ENCODE measurements at regions not wholly inside any gene's neighbourhood (a gene's known extent, or its start where the extent isn't known, plus 50 kb on each side); places are given as distances from the start of the nearest gene placed in this dataset.
"Not testable (repeated sequence)": the region's sequence is repeated elsewhere in the genome, so short reads cannot be mapped to it uniquely, and the experiment has no call there.

- no peak overlapping the region for H2AK5ac ChIP-seq (ENCODE audit: low read depth, low read length)
- H3K18ac ChIP-seq (ENCODE audit: low read length) = no peak overlapping the region
- no peak overlapping the region for H2BK15ac ChIP-seq (ENCODE audit: low read length)
- no peak overlapping the region for H4K91ac ChIP-seq (ENCODE audit: low read depth, low read length, poor library complexity)
- no CpG with 5 or more reads among the region's 3 CpGs for WGBS, 2 donors (ENCODE audit: extremely low coverage in 2 of 2, insufficient read length in 2 of 2, insufficient replicate concordance in 1 of 2)
- no peaks in the 10 kb centered on the region for H3K36me3 ChIP-seq (replicated peaks in 1 of 2; ENCODE audit: control insufficient read depth in 2 of 2, insufficient read depth in 2 of 2, low read length in 2 of 2)
- no peak overlapping the region for H3K14ac ChIP-seq (ENCODE audit: low read length)
- H3K4ac ChIP-seq (ENCODE audit: low read length) = no peak overlapping the region
- H2AFZ ChIP-seq (ENCODE audit: low read length) = peak overlapping the region; percentile 16
- H2BK5ac ChIP-seq (ENCODE audit: low read length) = no peak overlapping the region
- no peak overlapping the region for H3K4me2 ChIP-seq (ENCODE audit: insufficient read depth, low read length, poor library complexity, severe bottlenecking)
- H3K23ac ChIP-seq (ENCODE audit: low read depth, low read length, poor library complexity) = no peak overlapping the region
- H2BK12ac ChIP-seq (ENCODE audit: low read length) = no peak overlapping the region
- H3K27me3 ChIP-seq (ENCODE audit: control insufficient read depth in 3 of 3, insufficient read depth in 3 of 3, low read depth in 1 of 3, low read length in 3 of 3) = no peaks in the 10 kb centered on the region
- H3K9me3 ChIP-seq (replicated peaks in 1 of 2; ENCODE audit: control insufficient read depth in 2 of 2, insufficient read depth in 1 of 2, low read depth in 1 of 2, low read length in 2 of 2) = no peaks in the 10 kb centered on the region
- H3K9ac ChIP-seq (ENCODE audit: low read depth, low read length, poor library complexity) = no peak overlapping the region
- H3K4me1 ChIP-seq (ENCODE audit: control insufficient read depth in 2 of 2, insufficient read depth in 1 of 2, low read depth in 1 of 2, low read length in 2 of 2) = peaks cover 0 to 3% of the 10 kb centered on the region in 2 donors
- H4K8ac ChIP-seq (ENCODE audit: low read depth, low read length) = no peak overlapping the region
- H3K27ac ChIP-seq (replicated peaks; ENCODE audit: low read length) = no peak overlapping the region
- H3K79me1 ChIP-seq (ENCODE audit: low read depth, low read length) = no peaks in the 10 kb centered on the region
- no peak overlapping the region for H3K4me3 ChIP-seq (ENCODE audit: low read length in 2 of 2)
- no peak for DNase-seq (ENCODE audit: low spot score)
- no peak overlapping the region for H2BK120ac ChIP-seq (ENCODE audit: low read depth, low read length)
Observed at GRCh38 chr5:67842806-67843205, 372.8 kb upstream of the PIK3R1 start.

- no CpG with 5 or more reads among the region's 3 CpGs for WGBS, 2 donors (ENCODE audit: extremely low coverage in 2 of 2, insufficient read length in 2 of 2, insufficient replicate concordance in 1 of 2)
- H3K23ac ChIP-seq (ENCODE audit: low read depth, low read length, poor library complexity); H3K27me3 ChIP-seq (ENCODE audit: control insufficient read depth in 3 of 3, insufficient read depth in 3 of 3, low read depth in 1 of 3, low read length in 3 of 3); H3K79me1 ChIP-seq (ENCODE audit: low read depth, low read length); H4K8ac ChIP-seq (ENCODE audit: low read depth, low read length); DNase-seq (ENCODE audit: low spot score); H3K18ac ChIP-seq (ENCODE audit: low read length); H2AFZ ChIP-seq (ENCODE audit: low read length); H3K4ac ChIP-seq (ENCODE audit: low read length); H2BK12ac ChIP-seq (ENCODE audit: low read length); H2AK5ac ChIP-seq (ENCODE audit: low read depth, low read length); H4K91ac ChIP-seq (ENCODE audit: low read depth, low read length, poor library complexity); H3K4me3 ChIP-seq (ENCODE audit: low read length in 2 of 2); H2BK120ac ChIP-seq (ENCODE audit: low read depth, low read length); H3K4me2 ChIP-seq (ENCODE audit: insufficient read depth, low read length, poor library complexity, severe bottlenecking); H3K27ac ChIP-seq (replicated peaks; ENCODE audit: low read length); H2BK5ac ChIP-seq (ENCODE audit: low read length); H3K36me3 ChIP-seq (replicated peaks in 1 of 2; ENCODE audit: control insufficient read depth in 2 of 2, insufficient read depth in 2 of 2, low read length in 2 of 2); H2BK15ac ChIP-seq (ENCODE audit: low read length); H3K4me1 ChIP-seq (ENCODE audit: control insufficient read depth in 2 of 2, insufficient read depth in 1 of 2, low read depth in 1 of 2, low read length in 2 of 2); H3K9me3 ChIP-seq (replicated peaks in 1 of 2; ENCODE audit: control insufficient read depth in 2 of 2, insufficient read depth in 1 of 2, low read depth in 1 of 2, low read length in 2 of 2); H3K9ac ChIP-seq (ENCODE audit: low read depth, low read length, poor library complexity); H3K14ac ChIP-seq (ENCODE audit: low read length): not testable (repeated sequence)
Observed at GRCh38 chr5:67837225-67837624, 378.3 kb upstream of the PIK3R1 start.

GRCh38 chr5:67836496-67836895 is 379.1 kb upstream of the PIK3R1 start:
- H3K23ac ChIP-seq (ENCODE audit: low read depth, low read length, poor library complexity); H3K4me1 ChIP-seq (ENCODE audit: control insufficient read depth in 2 of 2, insufficient read depth in 1 of 2, low read depth in 1 of 2, low read length in 2 of 2); DNase-seq (ENCODE audit: low spot score); H2BK120ac ChIP-seq (ENCODE audit: low read depth, low read length); H3K4me3 ChIP-seq (ENCODE audit: low read length in 2 of 2); H2BK15ac ChIP-seq (ENCODE audit: low read length); H3K9ac ChIP-seq (ENCODE audit: low read depth, low read length, poor library complexity); H2AFZ ChIP-seq (ENCODE audit: low read length); H3K4ac ChIP-seq (ENCODE audit: low read length); H3K18ac ChIP-seq (ENCODE audit: low read length); H2BK5ac ChIP-seq (ENCODE audit: low read length); H3K14ac ChIP-seq (ENCODE audit: low read length); H3K4me2 ChIP-seq (ENCODE audit: insufficient read depth, low read length, poor library complexity, severe bottlenecking); H3K36me3 ChIP-seq (replicated peaks in 1 of 2; ENCODE audit: control insufficient read depth in 2 of 2, insufficient read depth in 2 of 2, low read length in 2 of 2); H3K9me3 ChIP-seq (replicated peaks in 1 of 2; ENCODE audit: control insufficient read depth in 2 of 2, insufficient read depth in 1 of 2, low read depth in 1 of 2, low read length in 2 of 2); H4K8ac ChIP-seq (ENCODE audit: low read depth, low read length); H4K91ac ChIP-seq (ENCODE audit: low read depth, low read length, poor library complexity); H3K27ac ChIP-seq (replicated peaks; ENCODE audit: low read length); H3K27me3 ChIP-seq (ENCODE audit: control insufficient read depth in 3 of 3, insufficient read depth in 3 of 3, low read depth in 1 of 3, low read length in 3 of 3); H2BK12ac ChIP-seq (ENCODE audit: low read length); H2AK5ac ChIP-seq (ENCODE audit: low read depth, low read length); H3K79me1 ChIP-seq (ENCODE audit: low read depth, low read length): not testable (repeated sequence)
- no CpG with 5 or more reads among the region's 1 CpG for WGBS, 2 donors (ENCODE audit: extremely low coverage in 2 of 2, insufficient read length in 2 of 2, insufficient replicate concordance in 1 of 2)

- no peak overlapping the region for H2BK120ac ChIP-seq (ENCODE audit: low read depth, low read length)
- peak overlapping the region; percentile 58 for H2AFZ ChIP-seq (ENCODE audit: low read length)
- H3K27ac ChIP-seq (replicated peaks; ENCODE audit: low read length) = no peak overlapping the region
- DNase-seq (ENCODE audit: low spot score) = no peak
- no peak overlapping the region for H4K8ac ChIP-seq (ENCODE audit: low read depth, low read length)
- no peak overlapping the region for H3K18ac ChIP-seq (ENCODE audit: low read length)
- no peak overlapping the region for H3K9ac ChIP-seq (ENCODE audit: low read depth, low read length, poor library complexity)
- H2BK12ac ChIP-seq (ENCODE audit: low read length) = no peak overlapping the region
- no peak overlapping the region for H2BK15ac ChIP-seq (ENCODE audit: low read length)
- no peak overlapping the region for H3K4me2 ChIP-seq (ENCODE audit: insufficient read depth, low read length, poor library complexity, severe bottlenecking)
- H3K79me1 ChIP-seq (ENCODE audit: low read depth, low read length) = no peaks in the 10 kb centered on the region
- no peak overlapping the region for H3K4me3 ChIP-seq (ENCODE audit: low read length in 2 of 2)
- H2AK5ac ChIP-seq (ENCODE audit: low read depth, low read length) = no peak overlapping the region
- no CpG with 5 or more reads among the region's 1 CpG for WGBS, 2 donors (ENCODE audit: extremely low coverage in 2 of 2, insufficient read length in 2 of 2, insufficient replicate concordance in 1 of 2)
- H2BK5ac ChIP-seq (ENCODE audit: low read length) = no peak overlapping the region
- no peaks in the 10 kb centered on the region for H3K36me3 ChIP-seq (replicated peaks in 1 of 2; ENCODE audit: control insufficient read depth in 2 of 2, insufficient read depth in 2 of 2, low read length in 2 of 2)
- H3K4me1 ChIP-seq (ENCODE audit: control insufficient read depth in 2 of 2, insufficient read depth in 1 of 2, low read depth in 1 of 2, low read length in 2 of 2) = peaks cover 10% of the 10 kb centered on the region in 2 donors
- H3K27me3 ChIP-seq (ENCODE audit: control insufficient read depth in 3 of 3, insufficient read depth in 3 of 3, low read depth in 1 of 3, low read length in 3 of 3) = no peaks in the 10 kb centered on the region
- H4K91ac ChIP-seq (ENCODE audit: low read depth, low read length, poor library complexity) = no peak overlapping the region
- no peak overlapping the region for H3K14ac ChIP-seq (ENCODE audit: low read length)
- no peak overlapping the region for H3K4ac ChIP-seq (ENCODE audit: low read length)
- H3K23ac ChIP-seq (ENCODE audit: low read depth, low read length, poor library complexity) = no peak overlapping the region
- H3K9me3 ChIP-seq (replicated peaks in 1 of 2; ENCODE audit: control insufficient read depth in 2 of 2, insufficient read depth in 1 of 2, low read depth in 1 of 2, low read length in 2 of 2) = no peaks in the 10 kb centered on the region
Observed at GRCh38 chr5:67831048-67831447, 384.5 kb upstream of the PIK3R1 start.
